H1 (cell line): ENCODE measurements at regions not wholly inside any gene's neighbourhood (a gene's known extent, or its start where the extent isn't known, plus 50 kb on each side); places are given as distances from the start of the nearest gene placed in this dataset.

Experiments
- CTCF ChIA-PET: fragments of 300-600 bp; sonication (Branson Sonifier 250); formaldehyde crosslinking; loops from one replicate; lab custom pipeline; 2021; ENCODE audit not compliant: partially characterized antibody; lab: Charles Lee
- POLR2A ChIA-PET: fragments of 300-600 bp; sonication (Branson Sonifier 250); formaldehyde crosslinking; loops from one replicate; lab custom pipeline; 2021; ENCODE audit warnings: inconsistent platforms; ENCODE audit not compliant: partially characterized antibody; lab: Charles Lee
- DNase-seq, 2 experiments: peaks; one replicate each; pipeline versions ENCODE4 v3.0.0 to v3.0.0-alpha.2; 2010 to 2022; ENCODE audit warnings: low spot score in 2 of 2, low read depth in 1 of 2, mixed read lengths in 1 of 2
- FAIRE-seq: peaks from 2 replicates; lab custom pipeline; 2011; peaks lifted over from hg19 to GRCh38; lab: Jason Lieb, UNC
- H2AFZ ChIP-seq: 2 replicates; pipeline ENCODE4 v1.8.1; 2012; ENCODE audit warnings: low read length, inconsistent platforms
- H2AK5ac ChIP-seq: 2 replicates; pipeline ENCODE4 v1.6.1; 2013; ENCODE audit warnings: low read depth, low read length
- H2BK120ac ChIP-seq: replicated peaks from 2 replicates; pipeline ENCODE3; 2013; ENCODE audit warnings: low read depth, low read length, inconsistent platforms
- H2BK12ac ChIP-seq: 2 replicates; pipeline ENCODE4 v1.6.1; 2013; ENCODE audit warnings: low read depth, low read length
- H2BK15ac ChIP-seq: 2 replicates; pipeline ENCODE4 v1.6.1; 2013; ENCODE audit warnings: low read length
- H2BK20ac ChIP-seq: 2 replicates; pipeline ENCODE4 v1.6.1; 2013; ENCODE audit warnings: low read length
- H2BK5ac ChIP-seq: 2 replicates; pipeline ENCODE4 v1.6.1; 2013; ENCODE audit warnings: low read depth, low read length
- H3K14ac ChIP-seq: 2 replicates; pipeline ENCODE4 v1.6.1; 2013; ENCODE audit warnings: inconsistent platforms; ENCODE audit not compliant: insufficient read length
- H3K18ac ChIP-seq: 2 replicates; pipeline ENCODE4 v1.6.1; 2013; ENCODE audit warnings: low read length; ENCODE audit errors: extremely low read depth
- H3K23ac ChIP-seq: 2 replicates; pipeline ENCODE4 v1.6.1; 2013; ENCODE audit warnings: inconsistent platforms; ENCODE audit not compliant: insufficient read length
- H3K23me2 ChIP-seq: 2 replicates; pipeline ENCODE4 v1.6.1; 2013; ENCODE audit warnings: low read depth, low read length
- H3K27ac ChIP-seq: 2 replicates; pipeline ENCODE4 v1.6.1; 2011; ENCODE audit warnings: low read depth, low read length, inconsistent platforms
- H3K27me3 ChIP-seq, 4 experiments: replicated peaks in 1 of 4; 1 replicate in 1 of 4; 2 replicates in 3 of 4; pipeline versions ENCODE4 v1.6.1 to v1.8.1; 2011 to 2013; ENCODE audit warnings: low read length in 3 of 4, mild to moderate bottlenecking in 3 of 4, inconsistent platforms in 2 of 4, mixed read lengths in 2 of 4, moderate library complexity in 1 of 4; ENCODE audit not compliant: control insufficient read depth in 3 of 4, insufficient read depth in 3 of 4; ENCODE audit errors: extremely low read depth in 1 of 4
- H3K36me3 ChIP-seq, 4 experiments: 2 replicates each; pipeline versions ENCODE4 v1.6.1 to v1.8.1; 2011 to 2013; ENCODE audit warnings: mild to moderate bottlenecking in 4 of 4, low read length in 3 of 4, moderate library complexity in 2 of 4, control low read depth in 1 of 4, inconsistent platforms in 1 of 4; ENCODE audit not compliant: insufficient read depth in 4 of 4, control insufficient read depth in 2 of 4
- H3K4ac ChIP-seq: replicated peaks from 2 replicates; pipeline ENCODE3; 2013; ENCODE audit warnings: low read length, low read depth, mixed read lengths, inconsistent platforms; ENCODE audit not compliant: insufficient read length
- H3K4me1 ChIP-seq, 4 experiments: replicated peaks in 1 of 4; 1 replicate in 1 of 4; 2 replicates in 3 of 4; pipeline versions ENCODE4 v1.6.1 to v1.8.1; 2011 to 2013; ENCODE audit warnings: low read length in 3 of 4, inconsistent platforms in 2 of 4, mixed read lengths in 1 of 4; ENCODE audit not compliant: insufficient read depth in 4 of 4, control insufficient read depth in 3 of 4
- H3K4me2 ChIP-seq, 2 experiments: 2 replicates each; pipeline versions ENCODE4 v1.6.1 to v1.8.1; 2011 to 2013; ENCODE audit warnings: low read depth in 2 of 2, low read length in 2 of 2, control low read depth in 1 of 2, inconsistent platforms in 1 of 2, mild to moderate bottlenecking in 1 of 2; ENCODE audit not compliant: insufficient read depth in 1 of 2
- H3K4me3 ChIP-seq, 4 experiments: fragments of 200-600, 300-600 bp in 1 of 4; sonication (generic), shearing (Covaris generic), sonication (Bioruptor Twin) in 1 of 4; 2 replicates each; pipeline versions ENCODE4 v1.5.1 to v1.8.1; 2011 to 2016; ENCODE audit warnings: low read length in 4 of 4, low read depth in 3 of 4, control low read depth in 2 of 4, inconsistent platforms in 2 of 4, mild to moderate bottlenecking in 2 of 4, mixed read lengths in 1 of 4, moderate library complexity in 1 of 4; ENCODE audit not compliant: insufficient read depth in 2 of 4; ENCODE audit errors: extremely low read depth in 1 of 4
- H3K56ac ChIP-seq: replicated peaks from 2 replicates; pipeline ENCODE3; 2013; ENCODE audit warnings: low read depth, mild to moderate bottlenecking, mixed read lengths, low read length, inconsistent platforms; ENCODE audit not compliant: insufficient read length
- H3K79me1 ChIP-seq: 2 replicates; pipeline ENCODE4 v1.6.1; 2013; ENCODE audit warnings: low read depth, low read length, control low read depth
- H3K79me2 ChIP-seq, 2 experiments: 2 replicates each; pipeline versions ENCODE4 v1.6.1 to v1.8.1; 2012 to 2013; ENCODE audit warnings: low read length in 2 of 2, mild to moderate bottlenecking in 2 of 2, inconsistent platforms in 1 of 2; ENCODE audit not compliant: insufficient read depth in 2 of 2, control insufficient read depth in 1 of 2
- H3K9ac ChIP-seq, 4 experiments: replicated peaks in 1 of 4; 1 replicate in 1 of 4; 2 replicates in 3 of 4; pipeline versions ENCODE4 v1.6.1 to v1.8.1; 2011 to 2013; ENCODE audit warnings: low read depth in 3 of 4, low read length in 3 of 4, control low read depth in 2 of 4, mild to moderate bottlenecking in 2 of 4, moderate library complexity in 2 of 4, inconsistent platforms in 1 of 4; ENCODE audit errors: extremely low read depth in 1 of 4
- H3K9me3 ChIP-seq, 2 experiments: 2 replicates each; pipeline versions ENCODE4 v1.6.1 to v1.8.1; 2012 to 2013; ENCODE audit warnings: mild to moderate bottlenecking in 2 of 2, moderate library complexity in 2 of 2, control low read depth in 1 of 2, inconsistent platforms in 1 of 2, low read depth in 1 of 2, low read length in 1 of 2, mixed read lengths in 1 of 2; ENCODE audit not compliant: insufficient read depth in 2 of 2
- H4K20me1 ChIP-seq, 2 experiments: replicated peaks in 1 of 2; 2 replicates each; pipeline versions ENCODE3 to v1.8.1; 2011 to 2013; ENCODE audit warnings: inconsistent platforms in 2 of 2, low read length in 2 of 2, mild to moderate bottlenecking in 1 of 2; ENCODE audit not compliant: insufficient read depth in 2 of 2, control insufficient read depth in 1 of 2
- H4K5ac ChIP-seq: 2 replicates; pipeline ENCODE4 v1.6.1; 2013; ENCODE audit warnings: low read length, low read depth, mixed read lengths, inconsistent platforms; ENCODE audit not compliant: insufficient read length
- H4K8ac ChIP-seq: 2 replicates; pipeline ENCODE4 v1.8.0; 2013; ENCODE audit warnings: mild to moderate bottlenecking, moderate library complexity, low read length, inconsistent platforms; ENCODE audit not compliant: insufficient read depth; ENCODE audit errors: extremely low read depth
- H4K91ac ChIP-seq: replicated peaks from 2 replicates; pipeline ENCODE3; 2013; ENCODE audit warnings: low read length, mixed read lengths, inconsistent platforms; ENCODE audit not compliant: insufficient read length
- CEBPB ChIP-seq: IDR thresholded peaks from 2 replicates; pipeline ENCODE4 v1.6.1; 2012; ENCODE audit warnings: low read depth, low read length
- CHD1 ChIP-seq: IDR thresholded peaks from 2 replicates; pipeline ENCODE4 v1.6.1; 2012; ENCODE audit warnings: low read depth, low read length, improper control_type of control experiment
- CTCF ChIP-seq, 3 experiments: IDR thresholded peaks; 1 replicate in 2 of 3; 2 replicates in 1 of 3; pipeline versions ENCODE4 v1.5.1 to v1.6.1; 2011; ENCODE audit warnings: low read length in 3 of 3, mild to moderate bottlenecking in 3 of 3, inconsistent platforms in 2 of 3, low read depth in 1 of 3, moderate library complexity in 1 of 3; ENCODE audit not compliant: insufficient read depth in 1 of 3; ENCODE audit errors: control extremely low read depth in 1 of 3
- GABPA ChIP-seq: IDR thresholded peaks from 2 replicates; pipeline ENCODE4 v1.6.1; 2011; ENCODE audit warnings: mild to moderate bottlenecking, low read length, moderate library complexity, borderline replicate concordance; ENCODE audit not compliant: insufficient read depth
- JUN ChIP-seq: IDR thresholded peaks from 2 replicates; pipeline ENCODE4 v1.6.1; 2011; ENCODE audit warnings: low read depth, mild to moderate bottlenecking, improper control_type of control experiment, low read length
- KDM5A ChIP-seq: fragments of 200-600 bp; IDR thresholded peaks from 2 replicates; pipeline ENCODE4 v1.7.1; 2012; ENCODE audit warnings: mild to moderate bottlenecking, low read length, inconsistent platforms, mixed read lengths
- MAFK ChIP-seq: IDR thresholded peaks from 2 replicates; pipeline ENCODE4 v1.6.1; 2012; ENCODE audit warnings: low read depth, mild to moderate bottlenecking, improper control_type of control experiment, low read length
- POU5F1 ChIP-seq: IDR thresholded peaks from 2 replicates; pipeline ENCODE4 v1.6.1; 2011; ENCODE audit warnings: low read depth, mild to moderate bottlenecking, low read length, moderate library complexity
- SP1 ChIP-seq: IDR thresholded peaks from 2 replicates; pipeline ENCODE4 v1.6.1; 2011; ENCODE audit warnings: low read depth, low read length
- SRF ChIP-seq: IDR thresholded peaks from 2 replicates; pipeline ENCODE4 v1.6.1; 2011; ENCODE audit warnings: mild to moderate bottlenecking, low read depth, low read length, moderate library complexity
- WGBS, 2 experiments: shearing (Covaris generic) in 1 of 2; methylation state at CpG; one replicate each; pipeline versions ENCODE4 v1.1.6 to v1.1.7; 2013 to 2015; ENCODE audit warnings: low lambda C conversion rate in 2 of 2, mixed read lengths in 2 of 2, inconsistent platforms in 1 of 2, low coverage in 1 of 2, missing lambda C conversion rate in 1 of 2; ENCODE audit not compliant: insufficient replicate concordance in 2 of 2, insufficient coverage in 1 of 2, insufficient read length in 1 of 2; ENCODE audit errors: extremely low coverage in 1 of 2, missing lambda C conversion rate in 1 of 2; 5-methylcytosine and 5-hydroxymethylcytosine counted together

GRCh38 chr3:146991907-146992306 is 386.8 kb upstream of the PLSCR5 start:
- Histone ChIP-seq H3K4ac (no peak overlapping the region), H2BK12ac (no peak overlapping the region), H3K9me3 (no peaks in the 10 kb centered on the region), H2AK5ac (no peak overlapping the region), H4K91ac (no peak overlapping the region), H3K79me1 (no peaks in the 10 kb centered on the region), H3K23me2 (no peaks in the 10 kb centered on the region), H3K4me3 (no peak overlapping the region), H4K8ac (no peak overlapping the region), H3K14ac (no peak overlapping the region), H3K23ac (no peak overlapping the region), H3K4me1 (no peaks in the 10 kb centered on the region), H3K18ac (no peak overlapping the region), H3K36me3 (no peaks in the 10 kb centered on the region), H3K56ac (no peak overlapping the region), H3K9ac (no peak overlapping the region), H2BK15ac (no peak overlapping the region), H3K4me2 (no peak overlapping the region), H3K27me3 (no peaks in the 10 kb centered on the region), H2BK120ac (no peak overlapping the region), H4K5ac (no peak overlapping the region), H2BK20ac (no peak overlapping the region), H3K27ac (no peak overlapping the region), H2BK5ac (no peak overlapping the region), H2AFZ (no peak overlapping the region), H3K79me2 (no peaks in the 10 kb centered on the region), H4K20me1 (no peaks in the 10 kb centered on the region)
- WGBS, 2 experiments: 88% methylated on average over 1 of the region's 1 CpG; no CpG with 5 or more reads in 1 of the 2 experiments
- TF ChIP-seq SRF: no peak
- no peak for TF ChIP-seq MAFK
- no peak for TF ChIP-seq SP1
- no peak for TF ChIP-seq KDM5A
- no peak for TF ChIP-seq JUN
- no peak for TF ChIP-seq CHD1
- no peak for TF ChIP-seq POU5F1
- TF ChIP-seq CTCF (IDR thresholded peaks at IDR 0.05; ENCODE audit: control extremely low read depth in 1 of 3, insufficient read depth in 1 of 3, low read depth in 1 of 3, low read length in 3 of 3): no peak
- TF ChIP-seq GABPA: no peak
- no peak for TF ChIP-seq CEBPB
- ChIA-PET POLR2A (no interaction called here), CTCF (interaction anchor here (1.1 to 1.3 kb wide), 2 partner anchors 26 to 181 kb away, joined by 3 read pairs; no protein-coding TSS in a partner anchor)
- no peak for FAIRE-seq
- no peak for DNase-seq
